Tibial nerve (tissue), 3 donors: ENCODE measurements at regions not wholly inside any gene's neighbourhood (a gene's known extent, or its start where the extent isn't known, plus 50 kb on each side); places are given as distances from the start of the nearest gene placed in this dataset.

Experiments used
- CTCF ChIP-seq, 5 experiments: fragments of 200-600 bp in 3 of 5; fragments of 450-650 bp in 2 of 5; sonication (generic) in 3 of 5; IDR thresholded peaks; one replicate each; pipeline ENCODE4 v1.5.1; 2016 to 2019; ENCODE audit warnings: antibody characterized with exemption in 5 of 5, mild to moderate bottlenecking in 3 of 5, moderate library complexity in 2 of 5
- POLR2A ChIP-seq, 2 donors: fragments of 450-650 bp; IDR thresholded peaks; one replicate each; pipeline ENCODE4 v1.6.1; 2017; ENCODE audit warnings: antibody characterized with exemption in 2 of 2, mild to moderate bottlenecking in 2 of 2, moderate library complexity in 2 of 2

GRCh38 chr2:84299211-84299775 lies 159.8 kb downstream of the SUCLG1 start:
- TF ChIP-seq CTCF (IDR thresholded peaks at IDR 0.05), result no peak
- TF ChIP-seq POLR2A (IDR thresholded peaks at IDR 0.05), result no peak
